ENCODE measurements at regions not wholly inside any gene's neighbourhood (a gene's known extent, or its start where the extent isn't known, plus 50 kb on each side); places are given as distances from the start of the nearest gene placed in this dataset.
"Not testable (repeated sequence)": the region's sequence is repeated elsewhere in the genome, so short reads cannot be mapped to it uniquely, and the experiment has no call there.

- 97% methylated on average over 7 of the region's 7 CpGs for WGBS, 3 donors
- ATAC-seq: no peak
- intact Hi-C loops (cut with DNase I): no loop called here
- Histone ChIP-seq H3K4me3 (no peak overlapping the region), H3K9me3 (no peaks in the 10 kb centered on the region), H3K27ac (no peak overlapping the region), H3K36me3 (ENCODE audit: insufficient read depth in 1 of 2, low read depth in 1 of 2) (no peaks in the 10 kb centered on the region), H3K4me1 (no peaks in the 10 kb centered on the region), H3K27me3 (ENCODE audit: insufficient read depth in 3 of 3, low read length in 2 of 3) (no peaks in the 10 kb centered on the region)
- no peak for TF ChIP-seq CTCF (IDR thresholded peaks at IDR 0.05)
- no peak for DNase-seq
Observed at GRCh38 chr1:229007167-229007566, 263.7 kb upstream of the RAB4A start.

GRCh38 chr1:229007701-229008100 is 263.2 kb upstream of the RAB4A start:
- H3K27me3 ChIP-seq (ENCODE audit: insufficient read depth in 3 of 3, low read length in 2 of 3): no peaks in the 10 kb centered on the region
- no peak for TF ChIP-seq CTCF (IDR thresholded peaks at IDR 0.05)
- ATAC-seq: no peak
- 96 to 98% (median 96%) methylated on average over 9 of the region's 9 CpGs for WGBS, 3 donors
- no peak overlapping the region for H3K4me3 ChIP-seq
- no peaks in the 10 kb centered on the region for H3K4me1 ChIP-seq
- no peak for DNase-seq
- no peaks in the 10 kb centered on the region for H3K36me3 ChIP-seq (ENCODE audit: insufficient read depth in 1 of 2, low read depth in 1 of 2)
- H3K9me3 ChIP-seq: no peaks in the 10 kb centered on the region
- intact Hi-C loops (cut with DNase I): loop anchor here in 1 of 2 donors (1.0 kb wide), 1 partner anchor 31 kb away; no protein-coding TSS in a partner anchor
- no peak overlapping the region for H3K27ac ChIP-seq

GRCh38 chr1:229008347-229008746 is 262.6 kb upstream of the RAB4A start:
- 90 to 93% (median 91%) methylated on average over 5 of the region's 5 CpGs for WGBS, 3 donors
- not testable (repeated sequence) for DNase-seq; H3K4me1 ChIP-seq; H3K4me3 ChIP-seq; H3K9me3 ChIP-seq; H3K36me3 ChIP-seq (ENCODE audit: insufficient read depth in 1 of 2, low read depth in 1 of 2); ATAC-seq; H3K27ac ChIP-seq; H3K27me3 ChIP-seq (ENCODE audit: insufficient read depth in 3 of 3, low read length in 2 of 3)
- intact Hi-C loops (cut with DNase I): loop anchor here in 1 of 2 donors (1.0 kb wide), 1 partner anchor 32 kb away; no protein-coding TSS in a partner anchor

GRCh38 chr1:229011022-229011421 is 259.9 kb upstream of the RAB4A start:
- no peak for DNase-seq
- Histone ChIP-seq H3K27ac (no peak overlapping the region), H3K27me3 (ENCODE audit: insufficient read depth in 3 of 3, low read length in 2 of 3) (no peaks in the 10 kb centered on the region), H3K4me1 (peaks cover 6% of the 10 kb centered on the region), H3K4me3 (no peak overlapping the region), H3K9me3 (no peaks in the 10 kb centered on the region), H3K36me3 (ENCODE audit: insufficient read depth in 1 of 2, low read depth in 1 of 2) (no peaks in the 10 kb centered on the region)
- ATAC-seq: peak in 3 of 4 donors; percentile 76 to 82 (median 79)
- intact Hi-C loops (cut with DNase I): no loop called here
- no peak for TF ChIP-seq CTCF (IDR thresholded peaks at IDR 0.05)
- 24 to 27% (median 27%) methylated on average over 2 of the region's 2 CpGs for WGBS, 3 donors

GRCh38 chr1:229012823-229013222 is 258.1 kb upstream of the RAB4A start:
- 86 to 94% (median 88%) methylated on average over 2 of the region's 2 CpGs for WGBS, 3 donors
- Histone ChIP-seq H3K4me1 (peaks cover 6% of the 10 kb centered on the region), H3K27ac (no peak overlapping the region), H3K9me3 (no peaks in the 10 kb centered on the region), H3K27me3 (ENCODE audit: insufficient read depth in 3 of 3, low read length in 2 of 3) (no peaks in the 10 kb centered on the region), H3K36me3 (ENCODE audit: insufficient read depth in 1 of 2, low read depth in 1 of 2) (no peaks in the 10 kb centered on the region), H3K4me3 (no peak overlapping the region)
- DNase-seq (no peak), ATAC-seq (no peak)
- TF ChIP-seq CTCF (IDR thresholded peaks at IDR 0.05): no peak
- intact Hi-C loops (cut with DNase I): no loop called here

Measured in psoas muscle (tissue), 7 donors.